Thymus (tissue), 11 donors: ENCODE measurements at regions not wholly inside any gene's neighbourhood (a gene's known extent, or its start where the extent isn't known, plus 50 kb on each side); places are given as distances from the start of the nearest gene placed in this dataset.

Experiments
- DNase-seq, 9 donors: peaks; one replicate each; pipeline ENCODE4 v3.0.0-alpha.2; 2013; ENCODE audit warnings: low spot score in 9 of 9, low read depth in 6 of 9, missing footprints in 1 of 9
- H3K27ac ChIP-seq, 2 donors: one replicate each; pipeline ENCODE4 v1.5.1; 2013; ENCODE audit warnings: control low read depth in 1 of 2, low read depth in 1 of 2, low read length in 1 of 2, mild to moderate bottlenecking in 1 of 2, moderate library complexity in 1 of 2
- H3K27me3 ChIP-seq, 2 donors: one replicate each; pipeline ENCODE4 v1.5.1; 2013; ENCODE audit warnings: low read length in 1 of 2; ENCODE audit not compliant: control insufficient read depth in 2 of 2, insufficient read depth in 1 of 2
- H3K36me3 ChIP-seq, 2 donors: one replicate each; pipeline ENCODE4 v1.5.1; 2013; ENCODE audit warnings: low read length in 1 of 2, mild to moderate bottlenecking in 1 of 2, moderate library complexity in 1 of 2; ENCODE audit not compliant: control insufficient read depth in 2 of 2, insufficient read depth in 2 of 2
- H3K4me1 ChIP-seq, 2 donors: one replicate each; pipeline ENCODE4 v1.5.1; 2013; ENCODE audit warnings: low read length in 2 of 2; ENCODE audit not compliant: control insufficient read depth in 2 of 2, insufficient read depth in 2 of 2
- H3K4me3 ChIP-seq, 2 donors: one replicate each; pipeline ENCODE4 v1.5.1; 2013; ENCODE audit warnings: low read length in 2 of 2, control low read depth in 1 of 2, mild to moderate bottlenecking in 1 of 2
- H3K9me3 ChIP-seq, 2 donors: one replicate each; pipeline ENCODE4 v1.5.1; 2013; ENCODE audit warnings: low read length in 1 of 2, mild to moderate bottlenecking in 1 of 2; ENCODE audit not compliant: control insufficient read depth in 2 of 2, insufficient read depth in 1 of 2
- WGBS: extraction: QIAGEN DNeasy Blood & Tissue Kit; methylation state at CpG from one replicate; pipeline ENCODE4 v1.1.7; 2013; 5-methylcytosine and 5-hydroxymethylcytosine counted together
- donor health status: healthy.

DNA sequence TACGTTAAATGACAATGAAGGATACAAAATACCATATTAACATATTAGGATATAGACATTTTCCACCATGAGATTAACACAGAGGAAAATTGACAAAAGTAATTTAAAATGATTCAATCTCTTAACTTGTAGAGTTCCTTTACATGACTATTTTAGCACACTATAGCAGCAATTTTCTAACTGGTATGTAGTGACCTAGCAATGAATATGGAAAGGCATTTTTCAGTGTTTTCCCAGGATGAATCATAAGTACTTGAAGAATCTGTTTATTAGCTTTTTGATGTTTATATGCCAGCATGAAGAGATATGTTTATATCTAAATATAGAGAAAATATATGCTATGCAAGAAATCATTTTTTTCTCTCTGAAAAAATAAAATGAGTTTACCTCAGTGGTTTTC is 782.5 kb upstream of the CDH10 start:
- H3K4me3 ChIP-seq, result no peak overlapping the region

DNA sequence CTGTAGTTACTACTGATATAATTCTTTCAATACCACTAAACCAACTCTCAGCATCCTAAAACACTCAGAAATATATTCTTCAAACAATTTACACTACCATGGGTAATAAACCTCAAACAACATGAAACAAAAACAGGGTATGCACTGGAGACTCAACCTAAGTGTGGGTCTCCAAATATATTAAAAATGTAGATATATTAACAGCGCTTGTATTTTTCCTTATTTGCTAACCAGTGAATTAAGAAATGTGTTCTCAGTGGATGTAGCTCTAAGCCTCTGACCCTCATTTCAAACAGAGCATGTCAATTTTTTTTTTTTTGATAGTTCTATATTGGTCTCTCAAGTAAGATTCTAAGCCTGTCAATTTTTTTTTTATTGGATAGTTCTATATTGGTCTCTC is 778.5 kb upstream of the CDH10 start:
- no peaks in the 10 kb centered on the region for H3K27me3 ChIP-seq
- no peaks in the 10 kb centered on the region for H3K36me3 ChIP-seq
- no peaks in the 10 kb centered on the region for H3K9me3 ChIP-seq
- no peak overlapping the region for H3K27ac ChIP-seq
- no peaks in the 10 kb centered on the region for H3K4me1 ChIP-seq
- no peak for DNase-seq
- H3K4me3 ChIP-seq, result no peak overlapping the region
- WGBS, result 96% methylated on average over 1 of the region's 1 CpG

More for the DNA sequence above, 782.5 kb upstream of the CDH10 start:
- Histone ChIP-seq H3K27ac (no peak overlapping the region), H3K27me3 (no peaks in the 10 kb centered on the region), H3K36me3 (no peaks in the 10 kb centered on the region), H3K4me1 (no peaks in the 10 kb centered on the region), H3K9me3 (no peaks in the 10 kb centered on the region)
- 96% methylated on average over 1 of the region's 1 CpG for WGBS
- DNase-seq, result no peak

DNA sequence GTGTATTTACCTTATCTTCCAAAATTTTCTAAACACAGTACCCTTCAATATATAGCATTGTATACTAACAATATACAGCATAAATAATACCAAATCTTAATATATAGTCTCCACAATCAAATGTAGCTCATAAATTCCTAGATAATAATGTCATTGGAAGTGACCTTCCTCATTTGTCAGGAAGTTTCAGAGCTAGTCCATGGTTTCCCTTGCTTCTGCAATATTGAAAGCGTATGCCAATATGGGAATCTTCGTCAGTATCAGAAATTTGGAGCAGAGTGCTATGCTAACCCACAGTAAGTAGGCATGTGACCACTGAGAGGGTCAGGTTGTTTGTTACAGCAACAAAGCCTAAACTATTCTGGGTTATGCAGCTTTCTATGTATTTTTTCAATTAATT is 774.9 kb upstream of the CDH10 start:
- DNase-seq, result no peak
- Histone ChIP-seq H3K36me3 (no peaks in the 10 kb centered on the region), H3K9me3 (no peaks in the 10 kb centered on the region), H3K4me3 (no peak overlapping the region), H3K27me3 (no peaks in the 10 kb centered on the region), H3K4me1 (no peaks in the 10 kb centered on the region), H3K27ac (no peak overlapping the region)
- 95% methylated on average over 2 of the region's 2 CpGs for WGBS

DNA sequence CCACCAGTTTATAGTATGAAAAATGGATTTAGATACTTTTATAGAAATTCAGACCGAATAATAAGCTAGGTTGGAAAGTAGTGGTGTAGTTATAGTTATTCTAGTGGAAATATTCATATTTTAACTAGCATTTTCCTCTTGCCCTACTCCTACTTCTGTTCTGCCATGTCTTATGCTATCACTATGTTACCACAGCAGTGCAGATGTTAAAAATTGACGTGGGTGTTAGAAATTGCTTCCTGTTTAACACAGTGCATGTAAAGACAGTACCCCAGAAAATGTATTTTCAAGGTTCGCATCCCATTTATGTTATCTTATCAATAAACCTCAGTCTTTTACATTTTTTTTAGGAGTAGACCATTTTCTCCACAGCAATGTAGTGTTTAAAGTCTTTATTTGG is 774.2 kb upstream of the CDH10 start:
- no peak overlapping the region for H3K4me3 ChIP-seq
- DNase-seq, result no peak
- H3K4me1 ChIP-seq, result no peaks in the 10 kb centered on the region
- H3K27me3 ChIP-seq, result no peaks in the 10 kb centered on the region
- no peaks in the 10 kb centered on the region for H3K36me3 ChIP-seq
- WGBS, result 68% methylated on average over 3 of the region's 3 CpGs
- H3K27ac ChIP-seq, result no peak overlapping the region
- no peaks in the 10 kb centered on the region for H3K9me3 ChIP-seq

DNA sequence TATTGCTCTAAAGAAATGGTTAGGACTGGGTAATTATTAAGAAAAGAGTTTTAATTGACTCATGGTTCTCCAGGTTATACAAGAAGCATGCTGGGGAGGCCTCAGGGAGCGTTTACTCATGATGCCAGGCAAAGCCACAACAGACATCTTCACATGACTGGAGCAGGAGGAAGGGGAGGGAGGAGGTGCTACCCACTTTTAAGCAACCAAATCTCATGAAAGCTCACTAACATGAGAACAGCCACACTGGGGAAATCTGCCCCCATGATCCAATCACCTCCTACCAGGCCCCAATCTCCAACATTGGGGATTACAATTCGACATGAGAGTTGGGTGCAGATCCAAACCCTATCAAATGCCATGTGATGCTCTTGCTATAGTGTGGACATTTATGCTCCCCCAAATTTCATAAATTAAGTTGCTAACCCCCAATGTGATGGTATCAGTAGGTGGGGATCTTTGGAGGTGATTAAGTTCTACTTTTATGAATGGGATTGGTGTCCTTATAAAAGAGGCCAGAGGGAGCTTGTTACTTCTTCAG is 773.6 kb upstream of the CDH10 start:
- no peaks in the 10 kb centered on the region for H3K27me3 ChIP-seq
- no peak for DNase-seq
- H3K4me3 ChIP-seq, result no peak overlapping the region
- no peaks in the 10 kb centered on the region for H3K36me3 ChIP-seq
- no peak overlapping the region for H3K27ac ChIP-seq
- no peaks in the 10 kb centered on the region for H3K4me1 ChIP-seq
- peaks cover 0 to 3% of the 10 kb centered on the region in 2 donors for H3K9me3 ChIP-seq
- 77% methylated on average over 2 of the region's 2 CpGs for WGBS

DNA sequence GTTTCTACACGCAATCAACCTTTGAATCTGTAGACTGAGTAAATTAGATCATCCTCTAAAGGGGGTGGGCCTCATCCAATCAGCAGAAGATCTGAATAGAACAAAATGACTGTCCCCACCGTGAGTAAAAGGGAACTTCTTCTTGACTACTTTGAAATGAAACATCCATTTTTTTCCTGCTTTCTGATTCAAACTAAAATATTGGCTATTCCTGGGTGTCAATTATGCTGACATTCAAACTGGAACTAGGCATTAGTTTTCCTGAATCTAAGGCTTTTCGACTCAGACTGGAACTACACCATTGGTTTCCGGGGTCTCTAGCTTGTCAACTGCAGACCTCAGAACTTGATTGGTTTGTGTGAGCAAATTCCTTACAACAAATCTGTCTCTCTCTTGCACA is 772.2 kb upstream of the CDH10 start:
- no peak overlapping the region for H3K27ac ChIP-seq
- peaks cover 0 to 3% of the 10 kb centered on the region in 2 donors for H3K9me3 ChIP-seq
- H3K4me3 ChIP-seq, result no peak overlapping the region
- H3K4me1 ChIP-seq, result no peaks in the 10 kb centered on the region
- WGBS, result 81% methylated on average over 4 of the region's 4 CpGs
- DNase-seq, result no peak
- H3K27me3 ChIP-seq, result no peaks in the 10 kb centered on the region
- no peaks in the 10 kb centered on the region for H3K36me3 ChIP-seq

DNA sequence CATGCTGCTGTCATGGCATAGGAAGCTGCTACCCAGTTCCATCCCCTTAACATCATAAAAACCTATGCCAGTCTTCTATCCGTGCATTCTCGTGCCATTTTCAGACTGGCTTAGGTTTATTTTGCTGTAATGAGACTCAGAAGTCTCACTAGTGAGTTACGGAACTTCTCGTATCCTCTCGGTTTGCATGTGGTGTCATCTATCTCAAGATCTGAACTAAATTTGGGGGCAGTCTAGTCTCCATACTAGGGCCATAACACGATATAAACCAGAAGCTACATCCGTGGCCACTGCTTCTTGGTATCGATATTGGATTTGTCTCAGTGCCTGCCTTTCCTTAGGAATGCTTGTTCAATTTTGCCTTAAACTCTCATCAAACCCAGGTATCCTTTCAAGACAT is 771.2 kb upstream of the CDH10 start:
- Histone ChIP-seq H3K9me3 (peaks cover 0 to 3% of the 10 kb centered on the region in 2 donors), H3K4me3 (no peak overlapping the region), H3K36me3 (no peaks in the 10 kb centered on the region), H3K27ac (no peak overlapping the region), H3K4me1 (no peaks in the 10 kb centered on the region), H3K27me3 (no peaks in the 10 kb centered on the region)
- no peak for DNase-seq
- WGBS, result 93% methylated on average over 8 of the region's 8 CpGs

DNA sequence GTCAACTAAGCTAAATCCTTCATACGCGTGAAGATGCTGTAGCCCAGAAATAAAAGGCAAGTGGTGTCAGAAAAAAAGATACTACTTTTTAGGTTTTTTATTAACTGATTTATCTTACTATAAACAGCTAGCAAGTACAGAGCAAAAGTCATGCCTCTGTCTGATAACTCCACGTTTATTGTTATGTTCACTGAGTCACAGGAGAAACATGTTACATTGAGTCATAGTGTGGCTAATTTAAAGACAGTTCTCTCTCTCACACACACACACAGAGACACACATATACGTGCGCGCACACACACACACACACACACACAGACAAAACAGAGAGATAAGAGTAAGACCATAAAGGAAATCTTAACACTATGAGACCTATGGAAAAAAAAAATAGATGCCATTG is 770.0 kb upstream of the CDH10 start:
- Histone ChIP-seq H3K36me3 (no peaks in the 10 kb centered on the region), H3K27me3 (no peaks in the 10 kb centered on the region), H3K9me3 (peaks cover 0 to 3% of the 10 kb centered on the region in 2 donors), H3K4me1 (no peaks in the 10 kb centered on the region), H3K4me3 (no peak overlapping the region), H3K27ac (no peak overlapping the region)
- WGBS, result 82% methylated on average over 6 of the region's 6 CpGs
- DNase-seq, result no peak

DNA sequence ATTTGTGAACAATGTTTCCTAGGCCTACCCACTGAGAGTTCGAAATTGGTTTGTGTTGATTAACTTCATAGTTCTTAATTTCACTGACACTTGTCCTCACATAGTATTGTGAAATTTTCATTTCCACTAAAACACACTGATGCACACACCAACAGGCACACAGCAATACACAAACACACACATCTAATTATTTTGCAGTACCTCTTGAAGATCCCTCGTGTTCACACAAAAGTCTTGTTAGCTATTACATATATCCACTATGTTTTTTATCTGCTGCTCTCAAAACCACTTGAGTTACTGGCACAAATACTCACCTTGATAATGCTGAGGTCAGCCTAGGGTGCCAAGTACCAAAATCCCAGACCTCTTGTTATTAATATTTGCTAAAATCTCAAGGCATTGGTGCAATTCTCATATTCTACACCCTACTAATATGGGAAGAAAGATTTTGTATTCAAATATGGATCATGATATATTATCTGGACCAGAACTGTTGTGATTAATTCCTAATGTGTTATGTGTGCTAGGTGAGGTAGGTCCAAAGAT is 767.4 kb upstream of the CDH10 start:
- Histone ChIP-seq H3K4me1 (no peaks in the 10 kb centered on the region), H3K27ac (no peak overlapping the region), H3K36me3 (no peaks in the 10 kb centered on the region), H3K9me3 (peaks cover 0 to 3% of the 10 kb centered on the region in 2 donors), H3K4me3 (no peak overlapping the region), H3K27me3 (no peaks in the 10 kb centered on the region)
- WGBS, result 84% methylated on average over 2 of the region's 2 CpGs
- no peak for DNase-seq
